Mucosa of descending colon (tissue), 3 donors: ENCODE measurements at regions not wholly inside any gene's neighbourhood (a gene's known extent, or its start where the extent isn't known, plus 50 kb on each side); places are given as distances from the start of the nearest gene placed in this dataset.

Experiments used
- ATAC-seq: fragments of 200-7000 bp; cut with Tn5 transposase; one replicate; pipeline ENCODE4 v1.9.1; 2020; ENCODE audit warnings: mild to moderate bottlenecking, moderate library complexity
- DNase-seq, 3 donors: peaks; one replicate each; pipeline ENCODE4 v3.0.0-alpha.2; 2020
- H3K36me3 ChIP-seq: fragments of 200-600 bp; one replicate; pipeline ENCODE4 v1.8.0; 2021; ENCODE audit warnings: low read depth, mild to moderate bottlenecking
- H3K4me1 ChIP-seq: fragments of 200-600 bp; one replicate; pipeline ENCODE4 v1.8.0; 2021; ENCODE audit warnings: low read depth, mild to moderate bottlenecking
- H3K4me3 ChIP-seq: fragments of 200-600 bp; one replicate; pipeline ENCODE4 v1.8.0; 2021; ENCODE audit warnings: mild to moderate bottlenecking
- H3K9me3 ChIP-seq: fragments of 200-600 bp; one replicate; pipeline ENCODE4 v1.8.0; 2021; ENCODE audit warnings: mild to moderate bottlenecking
- intact Hi-C, 2 donors: fragments of 100-400 bp; cut with DNase I in 1 of 2; cut with micrococcal nuclease in 1 of 2; formaldehyde crosslinking; loops; one replicate each; pipeline versions ENCODE4 v1.11.0 to v1.11.1; 2022; cut with DNase I, micrococcal nuclease
- TF ChIP-seq, protein P1 (sequence below): fragments of 200-600 bp; IDR thresholded peaks from one replicate; pipeline ENCODE4 v1.8.0; 2022; ENCODE audit warnings: antibody characterized with exemption, mild to moderate bottlenecking
- donor health status: DM: no; HTN: no; CAD: no; lungs with moderate emphysema.
- donor health status: DM: no; HTN: no; CAD: no.
- donor health status: DM: no; HTN: yes; CAD: no.

DNA sequence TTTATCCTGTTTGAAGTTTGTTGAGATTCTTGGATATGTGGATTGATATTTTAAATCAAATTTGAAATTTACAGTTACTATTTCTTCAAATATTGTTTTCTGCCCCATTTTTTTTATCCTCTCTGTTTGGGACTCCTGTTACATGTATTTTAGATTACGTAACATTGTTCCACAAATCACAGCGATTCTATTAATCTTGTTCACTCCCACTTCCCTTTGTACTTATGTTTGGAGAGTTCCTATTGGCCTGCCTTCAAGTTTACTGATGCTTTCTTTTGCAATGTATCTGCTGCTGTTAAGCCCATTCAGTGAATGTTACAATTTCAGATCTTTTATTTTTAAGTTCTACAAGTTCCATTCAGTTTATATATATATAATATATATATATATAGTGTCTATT, 288.3 kb upstream of the TNRC6C start:
- TF ChIP-seq, protein P1, sequence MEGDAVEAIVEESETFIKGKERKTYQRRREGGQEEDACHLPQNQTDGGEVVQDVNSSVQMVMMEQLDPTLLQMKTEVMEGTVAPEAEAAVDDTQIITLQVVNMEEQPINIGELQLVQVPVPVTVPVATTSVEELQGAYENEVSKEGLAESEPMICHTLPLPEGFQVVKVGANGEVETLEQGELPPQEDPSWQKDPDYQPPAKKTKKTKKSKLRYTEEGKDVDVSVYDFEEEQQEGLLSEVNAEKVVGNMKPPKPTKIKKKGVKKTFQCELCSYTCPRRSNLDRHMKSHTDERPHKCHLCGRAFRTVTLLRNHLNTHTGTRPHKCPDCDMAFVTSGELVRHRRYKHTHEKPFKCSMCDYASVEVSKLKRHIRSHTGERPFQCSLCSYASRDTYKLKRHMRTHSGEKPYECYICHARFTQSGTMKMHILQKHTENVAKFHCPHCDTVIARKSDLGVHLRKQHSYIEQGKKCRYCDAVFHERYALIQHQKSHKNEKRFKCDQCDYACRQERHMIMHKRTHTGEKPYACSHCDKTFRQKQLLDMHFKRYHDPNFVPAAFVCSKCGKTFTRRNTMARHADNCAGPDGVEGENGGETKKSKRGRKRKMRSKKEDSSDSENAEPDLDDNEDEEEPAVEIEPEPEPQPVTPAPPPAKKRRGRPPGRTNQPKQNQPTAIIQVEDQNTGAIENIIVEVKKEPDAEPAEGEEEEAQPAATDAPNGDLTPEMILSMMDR = no peak
- Histone ChIP-seq H3K4me3 (no peak overlapping the region), H3K9me3 (peaks cover 6% of the 10 kb centered on the region), H3K36me3 (no peaks in the 10 kb centered on the region), H3K4me1 (no peaks in the 10 kb centered on the region)
- ATAC-seq = no peak
- no peak for DNase-seq
- intact Hi-C loops = no loop called here

DNA sequence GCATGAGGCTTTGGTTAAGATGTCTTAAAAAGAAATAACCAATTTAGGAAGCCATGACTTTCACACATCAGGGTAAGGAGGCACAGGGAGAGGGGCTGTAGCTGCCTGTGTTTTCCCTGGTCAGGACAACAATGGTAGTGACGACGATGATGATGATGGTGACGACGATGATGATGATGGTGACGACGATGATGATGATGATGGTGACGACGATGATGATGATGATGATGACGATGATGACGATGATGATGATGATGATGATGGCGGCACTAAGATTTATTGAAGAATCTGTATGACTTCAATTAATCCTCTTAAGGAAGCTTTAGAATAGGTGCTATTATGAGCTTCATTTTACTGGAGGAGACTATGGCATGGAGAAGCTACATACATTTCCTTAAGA, 284.1 kb upstream of the TNRC6C start:
- no peak for ATAC-seq
- DNase-seq = no peak
- Histone ChIP-seq H3K9me3 (no peaks in the 10 kb centered on the region), H3K36me3 (no peaks in the 10 kb centered on the region), H3K4me1 (no peaks in the 10 kb centered on the region), H3K4me3 (no peak overlapping the region)
- intact Hi-C loops = no loop called here
- TF ChIP-seq, protein P1 = no peak

DNA sequence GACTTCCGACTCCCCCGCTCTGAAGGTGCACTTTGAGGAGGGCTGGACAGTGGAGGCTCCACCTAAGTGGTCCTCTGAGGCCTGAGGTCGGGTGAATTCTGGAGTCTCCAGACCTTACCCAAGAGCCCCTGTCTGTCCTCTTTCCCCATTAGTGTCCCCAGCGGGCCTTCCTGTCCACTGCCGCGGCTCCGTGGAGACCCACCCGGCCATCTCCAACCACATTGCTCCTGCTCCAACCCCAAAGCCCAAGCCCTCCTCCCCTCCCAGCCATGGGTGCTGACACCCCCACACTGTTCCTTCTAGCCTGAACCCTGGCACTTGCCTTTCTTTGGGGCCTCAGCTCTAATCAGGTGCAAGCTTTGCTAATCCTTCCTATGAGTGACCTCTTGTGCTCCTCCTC, 283.1 kb upstream of the TNRC6C start:
- ATAC-seq = no peak
- H3K36me3 ChIP-seq = no peaks in the 10 kb centered on the region

DNA sequence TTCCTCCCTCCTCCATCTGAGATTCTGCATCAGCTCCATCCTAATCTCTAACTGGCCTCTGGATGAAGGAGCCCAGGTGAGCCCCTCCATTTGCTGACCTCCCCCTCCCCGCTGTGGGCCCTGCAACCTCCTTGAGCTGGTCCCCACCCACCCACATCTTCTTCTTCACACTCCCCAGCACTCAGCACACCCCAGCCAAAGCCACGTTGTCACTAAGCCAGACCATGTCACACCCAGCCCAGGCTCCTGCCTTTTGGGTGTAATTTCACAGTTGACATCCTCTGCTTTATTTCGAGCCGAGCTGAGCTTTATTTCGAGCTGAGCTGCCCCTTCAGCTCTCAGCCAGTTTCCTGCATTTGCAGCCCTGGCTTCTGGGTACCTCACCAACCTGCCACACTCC, 282.7 kb upstream of the TNRC6C start:
- no peaks in the 10 kb centered on the region for H3K36me3 ChIP-seq
- no peaks in the 10 kb centered on the region for H3K4me1 ChIP-seq
- H3K4me3 ChIP-seq = no peak overlapping the region
- TF ChIP-seq, protein P1 = no peak
- no peak for ATAC-seq
- no peaks in the 10 kb centered on the region for H3K9me3 ChIP-seq
- intact Hi-C loops = no loop called here
- DNase-seq = no peak

More for the DNA sequence above, 283.1 kb upstream of the TNRC6C start:
- Histone ChIP-seq H3K9me3 (no peaks in the 10 kb centered on the region), H3K4me1 (no peaks in the 10 kb centered on the region), H3K4me3 (no peak overlapping the region)
- intact Hi-C loops = no loop called here
- DNase-seq = no peak
- TF ChIP-seq, protein P1 = no peak

DNA sequence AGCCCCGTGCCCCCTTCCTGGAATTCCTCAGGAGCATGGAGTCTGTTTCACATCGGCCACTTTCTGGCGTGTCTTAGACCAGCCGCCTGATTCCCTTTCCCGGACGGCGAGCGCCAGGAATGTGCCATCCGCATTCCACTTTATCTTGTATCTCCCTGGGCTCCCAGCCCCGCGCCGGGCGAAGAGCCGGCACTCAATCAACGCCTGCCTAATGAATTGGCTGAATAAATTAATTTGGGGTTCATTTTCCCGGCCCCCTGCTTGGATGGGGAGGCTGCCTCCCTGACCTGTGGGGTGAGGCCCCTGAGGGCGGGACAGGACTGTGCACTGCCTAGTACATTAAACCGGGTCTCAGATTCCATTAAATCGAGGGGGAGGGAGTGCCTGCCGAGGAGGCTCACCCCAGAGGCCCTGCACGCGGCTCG, 282.3 kb upstream of the TNRC6C start:
- intact Hi-C loops = no loop called here
- no peaks in the 10 kb centered on the region for H3K36me3 ChIP-seq
- no peak overlapping the region for H3K4me3 ChIP-seq
- TF ChIP-seq, protein P1 = no peak
- H3K4me1 ChIP-seq = no peaks in the 10 kb centered on the region
- ATAC-seq (no peak), DNase-seq (no peak)
- H3K9me3 ChIP-seq = no peaks in the 10 kb centered on the region

DNA sequence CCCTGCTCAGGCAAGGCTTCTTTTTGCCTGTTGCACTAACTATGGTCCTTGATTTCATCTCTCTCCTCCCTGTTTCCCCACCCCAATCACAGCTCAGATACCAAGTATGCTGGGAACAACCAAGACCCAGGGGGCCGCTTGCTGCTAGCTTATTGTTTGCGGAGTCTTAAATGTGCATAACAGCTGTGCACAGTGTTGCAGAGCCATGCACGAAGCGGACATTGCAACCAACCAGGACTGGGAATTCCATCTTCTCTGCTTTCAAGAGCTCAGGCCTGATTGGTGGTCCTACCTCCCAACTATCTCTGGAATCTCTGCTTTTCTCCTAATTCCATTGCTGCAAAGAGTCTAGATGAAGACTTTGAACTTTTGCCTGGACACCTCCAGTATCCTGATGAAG, 281.3 kb upstream of the TNRC6C start:
- H3K36me3 ChIP-seq = no peaks in the 10 kb centered on the region
- ATAC-seq (no peak), DNase-seq (no peak)
- H3K9me3 ChIP-seq = no peaks in the 10 kb centered on the region
- no peak overlapping the region for H3K4me3 ChIP-seq
- TF ChIP-seq, protein P1 = no peak
- no peaks in the 10 kb centered on the region for H3K4me1 ChIP-seq
- intact Hi-C loops = no loop called here
